Gastroesophageal sphincter (tissue), 3 donors: ENCODE measurements at regions not wholly inside any gene's neighbourhood (a gene's known extent, or its start where the extent isn't known, plus 50 kb on each side); places are given as distances from the start of the nearest gene placed in this dataset.

Experiments
- POLR2A ChIP-seq, 2 donors: fragments of 450-650 bp; IDR thresholded peaks; one replicate each; pipeline ENCODE4 v1.6.1; 2017; ENCODE audit warnings: antibody characterized with exemption in 2 of 2, mild to moderate bottlenecking in 2 of 2, moderate library complexity in 1 of 2
- POLR2AphosphoS5 ChIP-seq: sonication (generic); formaldehyde crosslinking; IDR thresholded peaks from one replicate; pipeline ENCODE4 v1.6.1; 2017; ENCODE audit warnings: antibody characterized with exemption
- TF ChIP-seq, protein P1 (sequence below), 4 experiments: fragments of 200-600 bp in 2 of 4; fragments of 450-650 bp in 2 of 4; sonication (generic) in 1 of 4; IDR thresholded peaks; one replicate each; pipeline ENCODE4 v1.5.1; 2017 to 2019; ENCODE audit warnings: antibody characterized with exemption in 4 of 4, mild to moderate bottlenecking in 2 of 4, moderate library complexity in 2 of 4

DNA sequence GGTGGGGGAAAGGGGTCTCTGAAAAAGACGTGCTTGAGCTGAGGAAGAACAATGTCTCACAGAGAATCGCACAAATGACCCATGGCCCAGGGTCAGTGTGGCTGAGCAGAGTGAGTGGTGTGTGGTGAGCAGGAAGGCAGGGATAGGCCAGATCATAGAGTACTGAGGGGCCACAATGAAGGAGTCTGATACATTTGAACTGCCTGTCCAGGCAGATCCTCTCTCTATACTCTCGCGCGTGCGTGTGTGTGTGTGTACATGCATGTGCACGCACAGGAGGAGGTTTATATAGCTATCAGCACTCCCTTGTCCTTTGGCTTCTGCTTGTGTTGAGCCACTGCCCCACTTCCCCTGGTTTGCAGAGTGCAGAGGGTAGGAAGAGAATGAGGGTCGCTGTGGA lies 294.0 kb downstream of the ZNF608 start:
- TF ChIP-seq, protein P1, sequence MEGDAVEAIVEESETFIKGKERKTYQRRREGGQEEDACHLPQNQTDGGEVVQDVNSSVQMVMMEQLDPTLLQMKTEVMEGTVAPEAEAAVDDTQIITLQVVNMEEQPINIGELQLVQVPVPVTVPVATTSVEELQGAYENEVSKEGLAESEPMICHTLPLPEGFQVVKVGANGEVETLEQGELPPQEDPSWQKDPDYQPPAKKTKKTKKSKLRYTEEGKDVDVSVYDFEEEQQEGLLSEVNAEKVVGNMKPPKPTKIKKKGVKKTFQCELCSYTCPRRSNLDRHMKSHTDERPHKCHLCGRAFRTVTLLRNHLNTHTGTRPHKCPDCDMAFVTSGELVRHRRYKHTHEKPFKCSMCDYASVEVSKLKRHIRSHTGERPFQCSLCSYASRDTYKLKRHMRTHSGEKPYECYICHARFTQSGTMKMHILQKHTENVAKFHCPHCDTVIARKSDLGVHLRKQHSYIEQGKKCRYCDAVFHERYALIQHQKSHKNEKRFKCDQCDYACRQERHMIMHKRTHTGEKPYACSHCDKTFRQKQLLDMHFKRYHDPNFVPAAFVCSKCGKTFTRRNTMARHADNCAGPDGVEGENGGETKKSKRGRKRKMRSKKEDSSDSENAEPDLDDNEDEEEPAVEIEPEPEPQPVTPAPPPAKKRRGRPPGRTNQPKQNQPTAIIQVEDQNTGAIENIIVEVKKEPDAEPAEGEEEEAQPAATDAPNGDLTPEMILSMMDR (IDR thresholded peaks at IDR 0.05) = no peak
- TF ChIP-seq POLR2AphosphoS5 (no peak), POLR2A (IDR thresholded peaks at IDR 0.05) (no peak)
